22Rv1 (cell line): ENCODE measurements at regions not wholly inside any gene's neighbourhood (a gene's known extent, or its start where the extent isn't known, plus 50 kb on each side); places are given as distances from the start of the nearest gene placed in this dataset.

Source experiments
- CTCF ChIP-seq: fragments of 450-650 bp; IDR thresholded peaks from 2 replicates; pipeline ENCODE4 v1.5.1; 2017; ENCODE audit warnings: mild to moderate bottlenecking
- ZFX ChIP-seq: fragments of 450-650 bp; IDR thresholded peaks from 2 replicates; pipeline ENCODE4 v1.6.1; 2017; ENCODE audit warnings: antibody characterized with exemption, borderline replicate concordance

GRCh38 chr1:200230671-200231070 is 179.2 kb downstream of the ZNF281 start:
- no peak for TF ChIP-seq CTCF
- no peak for TF ChIP-seq ZFX
